Thyroid gland (tissue), 4 donors: ENCODE measurements at regions not wholly inside any gene's neighbourhood (a gene's known extent, or its start where the extent isn't known, plus 50 kb on each side); places are given as distances from the start of the nearest gene placed in this dataset.

Experiments
- DNase-seq, 2 donors: peaks; one replicate each; pipeline ENCODE4 v3.0.0-alpha.2; 2019
- H3K27ac ChIP-seq, 3 donors: fragments of 200-600 bp; sonication (generic); 1 replicate in 2 of 3; 2 replicates in 1 of 3; pipeline ENCODE4 v1.5.1; 2016 to 2019; ENCODE audit warnings: mild to moderate bottlenecking in 1 of 3, moderate library complexity in 1 of 3
- H3K27me3 ChIP-seq: fragments of 200-600 bp; sonication (generic); one replicate; pipeline ENCODE4 v1.5.1; 2019
- H3K36me3 ChIP-seq, 2 donors: fragments of 200-600 bp; sonication (generic); one replicate each; pipeline ENCODE4 v1.5.1; 2016 to 2019
- H3K4me1 ChIP-seq, 2 donors: fragments of 200-600 bp; sonication (generic); one replicate each; pipeline ENCODE4 v1.5.1; 2017 to 2019
- H3K4me3 ChIP-seq, 3 donors: fragments of 200-600 bp; sonication (generic); replicated peaks in 1 of 3; 1 replicate in 2 of 3; 2 replicates in 1 of 3; pipeline ENCODE4 v1.5.1; 2016; ENCODE audit warnings: mild to moderate bottlenecking in 1 of 3
- H3K9me3 ChIP-seq: fragments of 200-600 bp; sonication (generic); one replicate; pipeline ENCODE4 v1.5.1; 2017
- POLR2A ChIP-seq, 2 donors: fragments of 450-650 bp; IDR thresholded peaks; one replicate each; pipeline ENCODE4 v1.6.1; 2017; ENCODE audit warnings: antibody characterized with exemption in 2 of 2, mild to moderate bottlenecking in 2 of 2, moderate library complexity in 1 of 2
- WGBS, 2 donors: methylation state at CpG; one replicate each; pipeline ENCODE4 v1.1.5; 2017; 5-methylcytosine and 5-hydroxymethylcytosine counted together
- intact Hi-C: fragments of 100-400 bp; cut with DNase I; formaldehyde crosslinking; loops from one replicate; pipeline ENCODE4 v1.15.1; 2023
- TF ChIP-seq, protein P1 (sequence below), 6 experiments: fragments of 200-600 bp in 3 of 6; fragments of 450-650 bp in 3 of 6; sonication (generic) in 3 of 6; IDR thresholded peaks; one replicate each; pipeline ENCODE4 v1.5.1; 2016 to 2019; ENCODE audit warnings: antibody characterized with exemption in 6 of 6, mild to moderate bottlenecking in 2 of 6, inconsistent platforms in 1 of 6, moderate library complexity in 1 of 6

DNA sequence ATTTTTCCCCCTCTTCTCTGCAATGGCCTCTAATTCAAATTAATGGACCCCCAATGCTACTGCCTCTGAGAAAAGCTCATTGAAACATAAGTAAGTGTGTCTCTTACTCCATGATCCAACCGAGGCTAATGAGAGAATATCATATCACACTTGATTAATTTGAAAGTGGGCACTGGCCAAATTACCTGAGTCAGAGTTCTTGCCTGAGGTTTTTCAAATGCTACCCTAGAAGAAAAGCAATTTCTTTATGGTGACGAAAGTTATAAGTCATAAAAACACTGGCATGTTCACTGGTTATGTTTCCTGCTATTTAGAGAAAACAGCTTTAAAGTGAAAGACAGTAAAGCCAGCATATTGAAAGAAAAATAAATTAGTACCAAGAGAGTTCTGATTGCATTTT is 368.8 kb upstream of the TMPRSS15 start:
- no peak for DNase-seq
- no peaks in the 10 kb centered on the region for H3K4me1 ChIP-seq
- H3K4me3 ChIP-seq, result no peak overlapping the region
- no peak overlapping the region for H3K27ac ChIP-seq
- intact Hi-C loops, result no loop called here
- WGBS, 2 donors, result 64 to 71% methylated on average over 2 of the region's 2 CpGs
- TF ChIP-seq, protein P1, sequence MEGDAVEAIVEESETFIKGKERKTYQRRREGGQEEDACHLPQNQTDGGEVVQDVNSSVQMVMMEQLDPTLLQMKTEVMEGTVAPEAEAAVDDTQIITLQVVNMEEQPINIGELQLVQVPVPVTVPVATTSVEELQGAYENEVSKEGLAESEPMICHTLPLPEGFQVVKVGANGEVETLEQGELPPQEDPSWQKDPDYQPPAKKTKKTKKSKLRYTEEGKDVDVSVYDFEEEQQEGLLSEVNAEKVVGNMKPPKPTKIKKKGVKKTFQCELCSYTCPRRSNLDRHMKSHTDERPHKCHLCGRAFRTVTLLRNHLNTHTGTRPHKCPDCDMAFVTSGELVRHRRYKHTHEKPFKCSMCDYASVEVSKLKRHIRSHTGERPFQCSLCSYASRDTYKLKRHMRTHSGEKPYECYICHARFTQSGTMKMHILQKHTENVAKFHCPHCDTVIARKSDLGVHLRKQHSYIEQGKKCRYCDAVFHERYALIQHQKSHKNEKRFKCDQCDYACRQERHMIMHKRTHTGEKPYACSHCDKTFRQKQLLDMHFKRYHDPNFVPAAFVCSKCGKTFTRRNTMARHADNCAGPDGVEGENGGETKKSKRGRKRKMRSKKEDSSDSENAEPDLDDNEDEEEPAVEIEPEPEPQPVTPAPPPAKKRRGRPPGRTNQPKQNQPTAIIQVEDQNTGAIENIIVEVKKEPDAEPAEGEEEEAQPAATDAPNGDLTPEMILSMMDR (IDR thresholded peaks at IDR 0.05), result no peak
- no peak for TF ChIP-seq POLR2A (IDR thresholded peaks at IDR 0.05)
- no peaks in the 10 kb centered on the region for H3K27me3 ChIP-seq
- H3K36me3 ChIP-seq, result no peaks in the 10 kb centered on the region
- no peaks in the 10 kb centered on the region for H3K9me3 ChIP-seq

- H3K27me3 ChIP-seq, result no peaks in the 10 kb centered on the region
These were observed 369.3 kb upstream of the TMPRSS15 start for GRCh38 chr21:18772897-18773296.

DNA sequence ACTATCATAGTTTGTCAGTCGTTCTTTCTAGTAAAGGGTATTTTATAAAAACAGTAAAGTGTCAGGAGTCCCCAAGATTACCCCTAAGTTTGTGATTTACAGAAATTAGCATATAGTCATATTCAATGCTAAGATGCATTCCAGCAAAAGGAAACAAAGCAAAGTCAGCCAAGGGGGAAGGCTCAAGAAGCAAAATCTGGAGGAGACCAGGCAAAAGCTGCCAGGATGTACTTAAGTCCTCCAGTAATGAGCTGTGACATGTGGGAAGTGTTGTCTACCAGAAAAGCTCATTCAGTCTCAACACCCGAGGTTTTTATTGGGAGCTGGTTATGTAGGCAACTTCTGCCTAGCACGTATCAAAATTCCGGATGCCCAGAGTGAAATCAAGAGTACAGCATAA is 373.4 kb upstream of the TMPRSS15 start:
- Histone ChIP-seq H3K27ac (no peak overlapping the region), H3K4me3 (no peak overlapping the region), H3K9me3 (no peaks in the 10 kb centered on the region), H3K4me1 (no peaks in the 10 kb centered on the region), H3K27me3 (no peaks in the 10 kb centered on the region), H3K36me3 (no peaks in the 10 kb centered on the region)
- no peak for DNase-seq
- 59 to 70% methylated on average over 4 of the region's 4 CpGs for WGBS, 2 donors
- TF ChIP-seq, protein P1 (IDR thresholded peaks at IDR 0.05), result no peak
- no peak for TF ChIP-seq POLR2A (IDR thresholded peaks at IDR 0.05)
- intact Hi-C loops, result no loop called here

More at GRCh38 chr21:18772897-18773296, 369.3 kb upstream of the TMPRSS15 start:
- Histone ChIP-seq H3K36me3 (no peaks in the 10 kb centered on the region), H3K27ac (no peak overlapping the region), H3K4me1 (no peaks in the 10 kb centered on the region), H3K9me3 (no peaks in the 10 kb centered on the region), H3K4me3 (no peak overlapping the region)
- no peak for DNase-seq
- 87% methylated on average over 2 of the region's 2 CpGs for WGBS, 2 donors
- intact Hi-C loops, result no loop called here
- TF ChIP-seq, protein P1 (IDR thresholded peaks at IDR 0.05), result no peak
- TF ChIP-seq POLR2A (IDR thresholded peaks at IDR 0.05), result no peak

- intact Hi-C loops, result no loop called here
These were observed 379.1 kb upstream of the TMPRSS15 start for GRCh38 chr21:18782721-18783120.

DNA sequence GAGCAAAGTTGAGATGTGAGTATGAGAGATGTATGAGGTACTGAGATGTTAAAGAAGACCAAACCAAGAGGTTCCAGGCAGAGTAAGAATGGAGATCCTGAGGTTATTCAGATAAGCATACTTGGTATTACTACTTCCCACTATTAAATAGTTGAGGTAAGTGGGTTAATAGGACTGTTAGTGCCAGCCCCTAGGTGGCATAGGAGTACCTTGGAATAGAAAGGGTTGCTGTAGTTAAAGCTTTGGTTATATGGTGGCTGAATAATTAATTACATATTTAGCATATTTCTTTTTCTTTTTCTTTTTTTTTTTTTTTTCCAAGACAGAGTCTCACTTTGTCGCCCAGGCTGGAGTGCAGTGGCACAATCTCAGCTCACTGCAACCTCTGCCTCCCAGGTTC is 397.9 kb upstream of the TMPRSS15 start:
- Histone ChIP-seq H3K36me3 (no peaks in the 10 kb centered on the region), H3K9me3 (no peaks in the 10 kb centered on the region), H3K4me3 (no peak overlapping the region), H3K4me1 (no peaks in the 10 kb centered on the region), H3K27ac (no peak overlapping the region), H3K27me3 (no peaks in the 10 kb centered on the region)
- no peak for DNase-seq
- 93% methylated on average over 1 of the region's 1 CpG for WGBS, 2 donors
- TF ChIP-seq POLR2A (IDR thresholded peaks at IDR 0.05), result no peak
- TF ChIP-seq, protein P1 (IDR thresholded peaks at IDR 0.05), result no peak
- intact Hi-C loops, result no loop called here

More at GRCh38 chr21:18782721-18783120, 379.1 kb upstream of the TMPRSS15 start:
- no peak for DNase-seq
- Histone ChIP-seq H3K9me3 (no peaks in the 10 kb centered on the region), H3K27ac (no peak overlapping the region), H3K4me3 (no peak overlapping the region), H3K4me1 (no peaks in the 10 kb centered on the region), H3K36me3 (no peaks in the 10 kb centered on the region), H3K27me3 (no peaks in the 10 kb centered on the region)
- WGBS, 2 donors, result 49 to 53% methylated on average over 1 of the region's 1 CpG
- TF ChIP-seq, protein P1 (IDR thresholded peaks at IDR 0.05), result no peak
- no peak for TF ChIP-seq POLR2A (IDR thresholded peaks at IDR 0.05)
